ENCODE measurements at regions not wholly inside any gene's neighbourhood (a gene's known extent, or its start where the extent isn't known, plus 50 kb on each side); places are given as distances from the start of the nearest gene placed in this dataset.

DNA sequence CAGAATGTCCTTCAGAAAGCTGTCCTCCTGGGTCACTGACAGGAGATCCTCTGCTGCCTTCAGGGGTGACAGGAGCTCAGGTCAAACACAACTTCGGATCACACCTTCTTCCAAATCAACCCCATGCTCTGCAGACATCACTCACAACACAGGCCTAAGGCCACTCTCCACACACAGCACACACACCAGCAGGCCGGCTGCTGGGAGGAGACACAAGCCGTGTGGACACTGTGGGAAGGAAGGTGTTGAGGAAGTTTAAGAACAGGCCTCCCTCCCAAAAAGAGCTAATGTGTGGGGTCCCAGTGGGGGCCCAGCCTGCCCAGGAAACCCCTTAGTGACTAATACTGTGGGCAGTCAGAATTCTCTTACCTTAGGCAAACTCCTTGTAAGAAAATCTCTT, 290.3 kb upstream of the ID2 start:
- H3K9me3 Mint-ChIP-seq: peaks cover 8% of the 10 kb centered on the region
- H3K4me1 Mint-ChIP-seq (ENCODE audit: low read depth): peaks cover 6% of the 10 kb centered on the region
- peaks cover 7% of the 10 kb centered on the region for H3K27me3 Mint-ChIP-seq (ENCODE audit: insufficient read depth)
- H3K27ac Mint-ChIP-seq: no peak overlapping the region
- H3K36me3 Mint-ChIP-seq (ENCODE audit: low read depth): peaks cover 1% of the 10 kb centered on the region
- no peak overlapping the region for H3K4me3 Mint-ChIP-seq
- DNase-seq (ENCODE audit: low spot score): no peak
- intact Hi-C loops (cut with micrococcal nuclease): no loop called here

DNA sequence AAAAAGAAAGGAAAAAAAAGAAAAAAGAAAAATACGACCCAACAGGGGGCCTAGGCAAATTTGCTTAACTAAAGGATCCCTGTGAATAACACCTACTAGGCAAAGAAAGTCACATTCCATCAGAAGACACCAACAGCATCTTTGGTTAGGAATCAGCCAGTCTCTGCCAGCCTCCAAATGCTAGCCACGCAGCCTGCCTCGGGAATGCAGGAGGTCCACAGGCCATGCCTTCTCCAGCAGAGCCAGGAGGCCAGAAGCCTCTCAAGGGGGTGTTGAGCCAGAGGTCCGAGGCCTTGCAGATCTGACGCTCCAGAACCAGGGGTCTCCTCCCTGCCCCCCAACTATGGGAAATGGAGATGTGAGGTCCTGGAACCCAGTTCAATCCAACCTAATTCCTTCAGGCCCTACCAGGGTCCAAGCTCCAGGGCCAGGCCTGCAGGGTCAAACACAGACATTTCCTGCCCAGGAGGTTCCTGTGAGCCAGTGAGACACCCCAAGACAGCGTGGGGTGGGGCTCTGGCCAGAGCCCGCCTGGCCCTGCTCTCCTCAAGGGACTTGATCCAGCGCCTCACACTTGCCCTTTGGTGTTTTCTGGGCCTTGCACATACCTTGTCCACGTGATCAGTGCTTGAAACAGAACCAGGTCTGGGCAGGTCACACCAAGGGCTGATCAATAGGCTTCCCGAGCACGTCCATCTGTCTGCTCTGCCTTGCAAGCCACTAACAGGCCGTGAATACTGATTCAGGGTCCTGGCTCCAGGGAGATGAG, 289.6 kb upstream of the ID2 start:
- no peak overlapping the region for H3K27ac Mint-ChIP-seq
- no peak for DNase-seq (ENCODE audit: low spot score)
- H3K9me3 Mint-ChIP-seq: peaks cover 8% of the 10 kb centered on the region
- peaks cover 6% of the 10 kb centered on the region for H3K4me1 Mint-ChIP-seq (ENCODE audit: low read depth)
- intact Hi-C loops (cut with micrococcal nuclease): no loop called here
- H3K36me3 Mint-ChIP-seq (ENCODE audit: low read depth): peaks cover 1% of the 10 kb centered on the region
- peaks cover 5% of the 10 kb centered on the region for H3K27me3 Mint-ChIP-seq (ENCODE audit: insufficient read depth)
- H3K4me3 Mint-ChIP-seq: no peak overlapping the region

DNA sequence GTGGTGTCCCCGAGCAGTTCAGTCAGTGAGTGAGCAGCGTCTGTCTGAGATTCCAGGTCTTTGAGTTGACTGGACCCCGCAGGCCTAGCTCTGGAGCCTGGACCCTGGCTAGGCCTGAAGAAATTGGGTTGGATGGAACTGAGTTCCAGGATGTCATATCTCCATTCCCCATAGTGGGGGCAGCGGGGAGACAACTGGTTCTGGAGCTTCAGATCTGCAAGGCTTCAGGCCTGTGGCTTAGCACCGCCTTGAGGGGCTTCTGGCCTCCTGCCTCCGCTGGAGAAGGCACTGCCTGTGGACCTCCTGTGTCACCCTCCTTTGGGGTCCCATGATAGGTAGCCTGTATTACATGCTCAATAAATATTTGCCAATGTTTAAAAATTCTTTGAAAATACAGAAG, 288.4 kb upstream of the ID2 start:
- DNase-seq (ENCODE audit: low spot score): no peak
- intact Hi-C loops (cut with micrococcal nuclease): no loop called here
- Mint-ChIP-seq H3K27me3 (ENCODE audit: insufficient read depth) (peaks cover 5% of the 10 kb centered on the region), H3K27ac (no peak overlapping the region), H3K9me3 (no peaks in the 10 kb centered on the region), H3K36me3 (ENCODE audit: low read depth) (no peaks in the 10 kb centered on the region), H3K4me1 (ENCODE audit: low read depth) (peaks cover 6% of the 10 kb centered on the region), H3K4me3 (no peak overlapping the region)

DNA sequence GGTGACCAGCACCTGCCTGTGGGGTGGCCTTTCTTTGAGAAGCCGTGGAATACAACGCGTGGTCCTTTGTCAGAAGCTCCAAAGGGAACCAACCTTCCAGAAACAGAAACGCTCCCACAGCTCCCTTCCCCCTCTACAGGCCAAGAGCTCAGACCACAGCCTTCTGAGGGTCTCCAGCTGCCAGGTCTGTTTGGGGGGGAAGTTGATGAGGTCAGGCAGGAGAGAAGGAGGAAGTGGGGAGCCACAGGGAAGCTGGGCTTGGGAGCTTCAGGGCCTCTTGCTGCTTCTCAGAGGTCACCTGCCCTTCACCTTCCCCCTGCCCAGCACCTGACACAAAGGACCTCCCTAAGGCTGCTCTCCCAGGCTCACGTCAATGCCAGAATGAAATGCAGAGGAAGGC, 287.7 kb upstream of the ID2 start:
- no peak for DNase-seq (ENCODE audit: low spot score)
- Mint-ChIP-seq H3K27ac (no peak overlapping the region), H3K4me1 (ENCODE audit: low read depth) (peaks cover 6% of the 10 kb centered on the region), H3K4me3 (no peak overlapping the region), H3K36me3 (ENCODE audit: low read depth) (peaks cover 2% of the 10 kb centered on the region), H3K27me3 (ENCODE audit: insufficient read depth) (peaks cover 3% of the 10 kb centered on the region), H3K9me3 (peaks cover 4% of the 10 kb centered on the region)
- intact Hi-C loops (cut with micrococcal nuclease): no loop called here

DNA sequence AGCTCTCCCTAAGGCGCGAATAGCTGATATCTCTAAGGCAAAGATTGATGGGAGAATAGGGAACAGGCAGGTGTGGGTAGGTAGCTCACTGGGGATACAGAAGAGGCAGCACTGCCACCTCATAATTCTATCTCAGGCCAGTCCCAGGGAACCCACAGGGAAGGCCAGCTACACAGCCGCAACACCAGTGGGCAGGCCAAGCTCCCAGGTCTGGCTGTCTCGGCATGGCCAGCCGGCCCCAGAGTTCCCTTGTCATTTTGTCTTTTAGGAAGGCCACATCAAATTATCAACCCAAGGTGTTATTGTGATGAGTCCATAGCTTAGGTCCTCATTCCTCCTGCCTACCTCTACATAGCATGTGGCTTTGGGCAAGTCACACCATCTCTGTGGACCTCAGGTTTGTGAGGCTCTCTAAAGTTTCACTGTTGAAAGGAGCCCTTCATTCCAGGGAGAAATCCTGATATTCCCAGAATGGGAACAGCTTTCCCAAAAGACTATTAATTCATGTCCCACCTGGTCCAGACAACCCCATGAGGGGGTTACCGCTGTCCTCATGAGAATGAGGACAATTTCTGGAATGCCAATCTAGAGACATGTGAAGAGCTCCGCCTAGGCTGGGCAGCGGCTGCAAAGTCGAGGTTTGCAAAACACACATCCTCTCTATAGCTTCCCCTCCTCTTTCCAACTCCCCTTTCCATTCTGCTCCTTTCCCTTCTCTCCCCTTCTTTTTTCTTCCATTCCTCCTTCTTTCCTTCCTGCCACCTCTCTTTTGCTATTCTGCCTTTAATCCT, 287.1 kb upstream of the ID2 start:
- Mint-ChIP-seq H3K36me3 (ENCODE audit: low read depth) (peaks cover 2% of the 10 kb centered on the region), H3K9me3 (peaks cover 4% of the 10 kb centered on the region), H3K27me3 (ENCODE audit: insufficient read depth) (no peaks in the 10 kb centered on the region), H3K27ac (no peak overlapping the region), H3K4me3 (no peak overlapping the region), H3K4me1 (ENCODE audit: low read depth) (peaks cover 6% of the 10 kb centered on the region)
- intact Hi-C loops (cut with micrococcal nuclease): no loop called here
- no peak for DNase-seq (ENCODE audit: low spot score)

DNA sequence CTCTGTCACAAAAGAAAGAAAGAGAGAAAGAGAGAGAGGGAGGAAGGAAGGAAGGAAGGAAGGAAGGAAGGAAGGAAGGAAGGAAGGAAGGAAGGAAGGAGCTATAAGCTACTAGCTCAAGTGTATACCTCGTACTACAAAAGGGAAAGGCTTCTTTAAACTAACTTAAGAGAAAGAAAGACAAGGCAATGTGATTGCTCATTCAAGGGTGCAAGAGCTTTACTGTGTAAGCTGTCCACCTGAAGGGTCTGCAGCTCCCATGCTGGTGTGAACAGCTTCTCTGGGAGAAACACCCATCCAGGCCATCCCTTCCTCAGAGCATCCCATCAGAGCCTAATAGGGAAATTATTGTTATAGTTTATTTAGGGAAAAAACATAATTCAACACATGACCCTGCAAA, 286.1 kb upstream of the ID2 start:
- intact Hi-C loops (cut with micrococcal nuclease): no loop called here
- no peak for DNase-seq (ENCODE audit: low spot score)
- Mint-ChIP-seq H3K36me3 (ENCODE audit: low read depth) (peaks cover 2% of the 10 kb centered on the region), H3K27ac (no peak overlapping the region), H3K4me3 (no peak overlapping the region), H3K9me3 (peaks cover 4% of the 10 kb centered on the region), H3K27me3 (ENCODE audit: insufficient read depth) (peaks cover 1% of the 10 kb centered on the region), H3K4me1 (ENCODE audit: low read depth) (peaks cover 6% of the 10 kb centered on the region)

DNA sequence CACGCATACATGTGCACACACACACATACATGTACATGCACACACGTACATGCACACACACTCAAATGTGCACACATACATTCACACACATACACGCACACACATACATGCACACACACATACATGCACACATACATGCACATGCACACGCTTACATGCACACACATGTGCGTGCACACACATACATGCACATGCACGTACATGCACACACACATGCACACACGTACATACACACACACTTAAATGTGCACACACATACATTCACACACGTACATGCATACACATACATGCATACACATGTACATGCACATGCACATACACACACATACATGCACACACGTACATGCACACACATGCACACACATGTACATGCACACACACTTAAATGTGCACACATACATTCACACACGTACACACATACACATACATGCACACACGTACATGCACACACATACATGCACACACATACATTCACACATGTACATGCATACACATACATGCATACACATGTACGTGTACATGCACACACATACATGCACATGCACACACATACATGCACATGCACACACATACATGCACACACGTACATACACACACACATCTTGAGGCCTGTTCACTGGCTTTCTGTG, 283.7 kb upstream of the ID2 start:
- Mint-ChIP-seq H3K36me3 (ENCODE audit: low read depth) (peaks cover 2% of the 10 kb centered on the region), H3K9me3 (peaks cover 4% of the 10 kb centered on the region), H3K27me3 (ENCODE audit: insufficient read depth) (peaks cover 1% of the 10 kb centered on the region), H3K4me3 (no peak overlapping the region), H3K4me1 (ENCODE audit: low read depth) (no peaks in the 10 kb centered on the region), H3K27ac (no peak overlapping the region)
- DNase-seq (ENCODE audit: low spot score): no peak
- intact Hi-C loops (cut with micrococcal nuclease): no loop called here

DNA sequence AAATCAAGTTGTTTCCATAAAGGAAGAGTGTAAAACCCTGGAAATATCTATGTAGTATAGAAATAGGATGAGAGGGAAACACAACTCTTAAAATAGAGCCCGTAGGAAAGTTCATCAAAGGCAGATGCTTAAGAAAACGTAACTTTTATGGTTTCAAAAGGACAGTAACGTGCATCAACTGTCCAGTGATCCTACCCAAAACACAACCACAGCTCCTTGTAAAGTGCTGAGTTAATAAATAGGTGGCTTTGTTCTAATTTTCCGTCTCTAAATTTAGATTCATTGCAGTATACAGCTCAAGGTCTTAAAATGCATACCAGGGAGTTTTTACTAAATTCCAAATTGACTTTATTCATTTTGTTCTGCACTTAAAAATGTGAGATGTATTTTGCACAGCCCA, 282.1 kb upstream of the ID2 start:
- Mint-ChIP-seq H3K9me3 (peaks cover 4% of the 10 kb centered on the region), H3K27ac (no peak overlapping the region), H3K4me1 (ENCODE audit: low read depth) (no peaks in the 10 kb centered on the region), H3K4me3 (no peak overlapping the region), H3K27me3 (ENCODE audit: insufficient read depth) (peaks cover 4% of the 10 kb centered on the region), H3K36me3 (ENCODE audit: low read depth) (peaks cover 2% of the 10 kb centered on the region)
- intact Hi-C loops (cut with micrococcal nuclease): no loop called here
- DNase-seq (ENCODE audit: low spot score): no peak

DNA sequence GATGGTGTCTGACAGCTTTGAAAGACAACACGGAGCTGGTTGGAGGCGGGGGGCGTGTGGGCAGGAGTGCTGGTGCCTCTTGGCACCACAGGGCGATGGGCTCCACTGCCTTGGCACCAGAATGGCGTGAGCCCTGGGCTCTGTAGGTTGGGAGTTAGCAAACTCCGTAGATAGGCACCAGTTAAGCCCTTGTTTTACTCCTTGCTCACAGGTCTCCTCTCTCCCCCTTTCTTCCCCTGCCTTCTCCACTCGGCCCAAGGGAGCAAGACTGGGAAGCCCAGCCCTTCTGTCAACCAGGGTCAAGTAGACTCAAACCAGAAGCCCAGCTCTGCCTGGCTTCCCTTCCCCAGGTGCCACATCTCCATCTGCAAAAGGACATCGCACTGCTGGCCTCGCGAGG, 281.7 kb upstream of the ID2 start:
- Mint-ChIP-seq H3K27me3 (ENCODE audit: insufficient read depth) (peaks cover 4% of the 10 kb centered on the region), H3K4me3 (no peak overlapping the region), H3K9me3 (peaks cover 4% of the 10 kb centered on the region), H3K36me3 (ENCODE audit: low read depth) (peaks cover 2% of the 10 kb centered on the region), H3K27ac (no peak overlapping the region), H3K4me1 (ENCODE audit: low read depth) (no peaks in the 10 kb centered on the region)
- intact Hi-C loops (cut with micrococcal nuclease): no loop called here
- no peak for DNase-seq (ENCODE audit: low spot score)

DNA sequence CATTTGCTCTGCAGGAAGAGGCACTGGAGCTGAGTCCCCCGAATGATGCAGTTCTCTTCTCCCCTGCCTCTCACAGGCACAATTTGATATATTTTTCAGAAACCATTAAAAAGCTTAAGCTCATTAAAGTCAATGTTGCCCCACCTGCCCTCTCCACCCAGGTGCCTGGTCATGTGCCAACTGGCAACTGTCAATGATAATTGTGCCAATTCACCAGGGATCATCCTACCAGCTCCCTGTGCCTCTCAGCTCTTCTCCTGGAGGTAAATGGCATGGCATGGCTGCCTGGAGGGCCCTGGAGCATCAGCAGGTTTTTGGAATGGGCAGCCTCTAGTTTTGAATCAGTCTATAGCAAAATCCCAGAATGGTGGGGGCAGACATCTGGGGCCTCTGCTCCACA, 279.6 kb upstream of the ID2 start:
- Mint-ChIP-seq H3K4me3 (no peak overlapping the region), H3K27me3 (ENCODE audit: insufficient read depth) (peaks cover 4% of the 10 kb centered on the region), H3K9me3 (peaks cover 4% of the 10 kb centered on the region), H3K27ac (no peak overlapping the region), H3K36me3 (ENCODE audit: low read depth) (peaks cover 2% of the 10 kb centered on the region), H3K4me1 (ENCODE audit: low read depth) (no peaks in the 10 kb centered on the region)
- DNase-seq (ENCODE audit: low spot score): no peak
- intact Hi-C loops (cut with micrococcal nuclease): no loop called here

DNA sequence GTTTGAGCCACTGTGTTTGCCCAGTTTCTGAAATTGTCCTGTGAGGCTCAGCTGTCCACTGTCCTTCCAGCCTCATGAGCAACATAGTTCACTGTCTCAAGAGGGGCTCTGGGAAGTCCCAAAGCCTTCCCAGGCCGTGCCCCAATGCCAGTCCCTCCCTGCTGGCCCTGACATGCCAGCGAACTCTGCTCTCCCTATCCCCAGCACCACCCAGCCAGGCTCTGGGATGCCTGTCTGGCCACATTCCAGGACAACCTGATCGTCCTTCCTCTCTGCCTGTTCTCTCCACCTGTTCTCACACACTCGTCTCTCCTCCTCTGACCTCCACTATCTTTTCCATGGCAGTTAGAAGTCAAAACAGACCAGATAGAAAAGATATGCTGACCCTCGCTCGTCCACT, 278.0 kb upstream of the ID2 start:
- intact Hi-C loops (cut with micrococcal nuclease): no loop called here
- H3K4me3 Mint-ChIP-seq: no peak overlapping the region
- peaks cover 7% of the 10 kb centered on the region for H3K4me1 Mint-ChIP-seq (ENCODE audit: low read depth)
- H3K36me3 Mint-ChIP-seq (ENCODE audit: low read depth): no peaks in the 10 kb centered on the region
- no peak for DNase-seq (ENCODE audit: low spot score)
- peaks cover under 1% of the 10 kb centered on the region for H3K9me3 Mint-ChIP-seq
- peaks cover 4% of the 10 kb centered on the region for H3K27me3 Mint-ChIP-seq (ENCODE audit: insufficient read depth)
- no peak overlapping the region for H3K27ac Mint-ChIP-seq

DNA sequence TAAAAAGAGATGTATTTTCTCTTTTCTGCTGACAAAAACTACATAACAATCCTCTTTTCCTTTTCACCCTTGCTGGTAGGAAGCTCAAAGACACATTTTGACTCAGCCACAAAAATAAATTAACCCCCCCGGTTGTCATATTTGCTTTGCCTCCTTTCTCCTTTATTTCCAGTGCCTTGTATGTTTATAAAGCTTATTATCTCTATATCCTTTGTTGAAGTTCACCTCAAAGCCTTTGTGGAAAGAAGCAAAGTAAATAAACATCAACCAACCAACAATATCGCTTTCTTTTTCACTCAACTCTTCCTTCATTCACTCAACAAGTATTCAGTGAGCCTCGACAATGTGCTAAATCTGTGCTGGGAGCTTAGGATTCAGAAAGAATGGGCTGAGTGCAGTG, 276.5 kb upstream of the ID2 start:
- peaks cover 19% of the 10 kb centered on the region for H3K4me1 Mint-ChIP-seq (ENCODE audit: low read depth)
- intact Hi-C loops (cut with micrococcal nuclease): loop anchor here (5.0 kb wide), 3 partner anchors 473 to 838 kb away; no protein-coding TSS in a partner anchor

DNA sequence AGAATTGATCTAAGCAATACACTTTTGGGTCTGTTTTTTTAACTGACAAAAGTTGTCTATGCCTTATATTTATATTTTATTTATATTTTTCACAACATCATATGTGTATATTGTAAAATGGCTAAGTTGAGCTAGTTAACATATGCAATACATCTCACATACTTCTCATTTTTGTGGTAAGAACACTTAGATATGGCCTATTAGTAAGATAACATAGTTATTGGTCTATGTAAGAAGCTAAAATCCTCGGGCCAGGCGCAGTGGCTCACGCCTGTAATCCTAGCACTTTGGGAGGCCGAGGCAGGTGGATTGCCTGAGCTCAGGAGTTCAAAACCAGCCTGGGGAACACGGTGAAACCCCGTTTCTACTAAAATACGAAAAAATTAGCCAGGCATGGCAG, 275.6 kb upstream of the ID2 start:
- H3K4me3 Mint-ChIP-seq: no peak overlapping the region
- DNase-seq (ENCODE audit: low spot score): no peak
- no peaks in the 10 kb centered on the region for H3K9me3 Mint-ChIP-seq
- H3K27me3 Mint-ChIP-seq (ENCODE audit: insufficient read depth): peaks cover 2% of the 10 kb centered on the region
- no peaks in the 10 kb centered on the region for H3K36me3 Mint-ChIP-seq (ENCODE audit: low read depth)
- no peak overlapping the region for H3K27ac Mint-ChIP-seq
- intact Hi-C loops (cut with micrococcal nuclease): loop anchor here (5.0 kb wide), 3 partner anchors 474 to 839 kb away; no protein-coding TSS in a partner anchor
- H3K4me1 Mint-ChIP-seq (ENCODE audit: low read depth): peaks cover 19% of the 10 kb centered on the region

More for the DNA sequence above, 276.5 kb upstream of the ID2 start:
- Mint-ChIP-seq H3K27ac (no peak overlapping the region), H3K36me3 (ENCODE audit: low read depth) (no peaks in the 10 kb centered on the region), H3K9me3 (no peaks in the 10 kb centered on the region), H3K27me3 (ENCODE audit: insufficient read depth) (peaks cover 4% of the 10 kb centered on the region), H3K4me3 (no peak overlapping the region)
- no peak for DNase-seq (ENCODE audit: low spot score)

Measured in activated T-helper 1 cell treated with anti-CD3 and anti-CD28 coated beads, Interleukin-12 subunit alpha, Interleukin-12 subunit beta, Interleukin-2, Interleukin-4 antibody, amounts not matched to agents 30 ng/mL and 10 ng/mL and 1 ng/mL, durations not matched to agents 14 hours and 24 hours and 36 hours (primary cell).